Esophagus squamous epithelium (tissue), 5 donors: ENCODE measurements at regions not wholly inside any gene's neighbourhood (a gene's known extent, or its start where the extent isn't known, plus 50 kb on each side); places are given as distances from the start of the nearest gene placed in this dataset.

Source experiments
- DNase-seq: peaks from one replicate; lab custom pipeline; 2025; lab: John Stamatoyannopoulos, UW
- H3K27ac ChIP-seq, 4 donors: fragments of 200-600 bp; sonication (generic); one replicate each; pipeline ENCODE4 v1.5.1; 2016 to 2019; ENCODE audit warnings: mild to moderate bottlenecking in 1 of 4
- H3K27me3 ChIP-seq, 4 donors: fragments of 200-600 bp; sonication (generic); 1 replicate in 3 of 4; 2 replicates in 1 of 4; pipeline versions ENCODE4 v1.5.1 to v1.6.0; 2017 to 2021; ENCODE audit warnings: antibody characterized with exemption in 1 of 4
- H3K36me3 ChIP-seq, 3 donors: fragments of 200-600 bp; sonication (generic); one replicate each; pipeline ENCODE4 v1.5.1; 2016 to 2019
- H3K4me1 ChIP-seq, 3 donors: fragments of 200-600 bp; sonication (generic); one replicate each; pipeline ENCODE4 v1.5.1; 2017 to 2019
- H3K4me3 ChIP-seq, 4 donors: fragments of 200-600 bp; sonication (generic); 1 replicate in 3 of 4; 2 replicates in 1 of 4; pipeline ENCODE4 v1.5.1; 2016 to 2019; ENCODE audit warnings: mild to moderate bottlenecking in 2 of 4, moderate library complexity in 1 of 4
- H3K9me3 ChIP-seq, 3 donors: fragments of 200-600 bp; sonication (generic); one replicate each; pipeline ENCODE4 v1.5.1; 2016 to 2019
- CTCF ChIP-seq, 6 experiments: fragments of 450-650 bp in 4 of 6; fragments of 200-600 bp in 2 of 6; sonication (generic) in 2 of 6; IDR thresholded peaks; one replicate each; pipeline ENCODE4 v1.5.1; 2016 to 2019; ENCODE audit warnings: antibody characterized with exemption in 6 of 6, mild to moderate bottlenecking in 4 of 6, moderate library complexity in 4 of 6
- POLR2A ChIP-seq, 4 donors: fragments of 450-650 bp; IDR thresholded peaks; one replicate each; pipeline ENCODE4 v1.6.1; 2017; ENCODE audit warnings: antibody characterized with exemption in 4 of 4, mild to moderate bottlenecking in 4 of 4, moderate library complexity in 3 of 4
- WGBS, 2 donors: methylation state at CpG; one replicate each; pipeline ENCODE4 v1.1.5; 2018; 5-methylcytosine and 5-hydroxymethylcytosine counted together
- intact Hi-C: fragments of 100-400 bp; cut with DNase I; formaldehyde crosslinking; loops from one replicate; pipeline ENCODE4 v1.15.0; 2022
- donor health status: DM: yes; HTN: yes; CAD: no.

GRCh38 chr5:125890511-125890931, 532.7 kb upstream of the GRAMD2B start:
- H3K4me3 ChIP-seq = no peak overlapping the region
- no peaks in the 10 kb centered on the region for H3K9me3 ChIP-seq
- TF ChIP-seq POLR2A (IDR thresholded peaks at IDR 0.05) (no peak), CTCF (IDR thresholded peaks at IDR 0.05) (no peak)
- intact Hi-C loops = no loop called here
- H3K27ac ChIP-seq = no peak overlapping the region
- H3K27me3 ChIP-seq = no peaks in the 10 kb centered on the region
- no peak for DNase-seq
- peaks cover 0 to 11% (median 0%) of the 10 kb centered on the region in 3 donors for H3K4me1 ChIP-seq
- no peaks in the 10 kb centered on the region for H3K36me3 ChIP-seq

- WGBS, 2 donors = 48 to 49% methylated on average over 2 of the region's 2 CpGs
- Histone ChIP-seq H3K36me3 (no peaks in the 10 kb centered on the region), H3K4me1 (peaks cover 0 to 11% (median 0%) of the 10 kb centered on the region in 3 donors), H3K27me3 (no peaks in the 10 kb centered on the region), H3K4me3 (no peak overlapping the region), H3K27ac (no peak overlapping the region), H3K9me3 (no peaks in the 10 kb centered on the region)
- intact Hi-C loops = no loop called here
- DNase-seq = no peak
- no peak for TF ChIP-seq CTCF (IDR thresholded peaks at IDR 0.05)
- no peak for TF ChIP-seq POLR2A (IDR thresholded peaks at IDR 0.05)
Measured at GRCh38 chr5:125891061-125891725, 532.0 kb upstream of the GRAMD2B start.

- peak in 1 of 6 experiments; percentile 17 for TF ChIP-seq CTCF (IDR thresholded peaks at IDR 0.05)
- no peak for TF ChIP-seq POLR2A (IDR thresholded peaks at IDR 0.05)
- H3K27ac ChIP-seq = no peak overlapping the region
- no peaks in the 10 kb centered on the region for H3K27me3 ChIP-seq
- H3K9me3 ChIP-seq = no peaks in the 10 kb centered on the region
- H3K36me3 ChIP-seq = no peaks in the 10 kb centered on the region
- DNase-seq = no peak
- H3K4me1 ChIP-seq = peaks cover 0 to 11% (median 0%) of the 10 kb centered on the region in 3 donors
- intact Hi-C loops = no loop called here
- WGBS, 2 donors = 37 to 50% methylated on average over 1 of the region's 1 CpG
- H3K4me3 ChIP-seq = no peak overlapping the region
Measured at GRCh38 chr5:125894383-125894782, 528.8 kb upstream of the GRAMD2B start.

GRCh38 chr5:125896368-125896767, 526.8 kb upstream of the GRAMD2B start:
- Histone ChIP-seq H3K27ac (no peak overlapping the region), H3K9me3 (no peaks in the 10 kb centered on the region), H3K4me1 (peaks cover 0 to 11% (median 0%) of the 10 kb centered on the region in 3 donors), H3K27me3 (no peaks in the 10 kb centered on the region), H3K36me3 (no peaks in the 10 kb centered on the region), H3K4me3 (no peak overlapping the region)
- DNase-seq = no peak
- intact Hi-C loops = no loop called here
- TF ChIP-seq CTCF (IDR thresholded peaks at IDR 0.05) (no peak), POLR2A (IDR thresholded peaks at IDR 0.05) (no peak)
- 56 to 63% methylated on average over 3 of the region's 3 CpGs for WGBS, 2 donors

- H3K9me3 ChIP-seq = no peaks in the 10 kb centered on the region
- no peak for DNase-seq
- H3K36me3 ChIP-seq = no peaks in the 10 kb centered on the region
- H3K27ac ChIP-seq = no peak overlapping the region
- no peak overlapping the region for H3K4me3 ChIP-seq
- TF ChIP-seq POLR2A (IDR thresholded peaks at IDR 0.05) (no peak), CTCF (IDR thresholded peaks at IDR 0.05) (no peak)
- intact Hi-C loops = no loop called here
- no peaks in the 10 kb centered on the region for H3K27me3 ChIP-seq
- H3K4me1 ChIP-seq = peaks cover 0 to 11% (median 0%) of the 10 kb centered on the region in 3 donors
Measured at GRCh38 chr5:125897089-125897488, 526.1 kb upstream of the GRAMD2B start.
